Vagina (tissue), 2 donors: ENCODE measurements at regions not wholly inside any gene's neighbourhood (a gene's known extent, or its start where the extent isn't known, plus 50 kb on each side); places are given as distances from the start of the nearest gene placed in this dataset.

ENCODE experiments used
- POLR2AphosphoS5 ChIP-seq, 2 donors: sonication (generic); formaldehyde crosslinking; IDR thresholded peaks; one replicate each; pipeline ENCODE4 v1.9.0; 2017; ENCODE audit warnings: antibody characterized with exemption in 2 of 2, mild to moderate bottlenecking in 2 of 2, low read depth in 1 of 2; ENCODE audit not compliant: insufficient read depth in 1 of 2
- TF ChIP-seq, protein P1 (sequence below), 3 experiments: fragments of 450-650 bp in 2 of 3; fragments of 200-600 bp in 1 of 3; sonication (generic) in 1 of 3; IDR thresholded peaks; one replicate each; pipeline ENCODE4 v1.5.1; 2017 to 2019; ENCODE audit warnings: antibody characterized with exemption in 3 of 3, mild to moderate bottlenecking in 2 of 3, moderate library complexity in 2 of 3

DNA sequence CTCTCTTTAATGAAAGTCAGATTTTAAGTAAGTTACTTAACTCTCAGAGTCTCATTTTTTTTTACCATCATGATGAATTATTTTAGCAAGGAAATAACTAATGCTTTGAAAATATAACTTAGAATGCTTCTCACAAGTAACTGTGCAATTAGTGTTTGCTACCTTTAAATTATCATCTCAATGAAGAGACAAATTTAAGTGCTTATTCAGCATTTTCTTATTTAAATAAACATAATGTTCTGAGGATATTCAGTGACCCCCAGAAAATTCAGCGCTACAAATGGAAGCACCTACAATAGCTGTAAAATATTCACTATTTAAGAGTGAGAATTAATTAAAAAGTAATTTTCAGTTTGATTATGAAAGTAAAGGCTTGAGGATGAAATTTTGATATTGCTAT lies 527.2 kb downstream of the SLITRK1 start:
- TF ChIP-seq, protein P1, sequence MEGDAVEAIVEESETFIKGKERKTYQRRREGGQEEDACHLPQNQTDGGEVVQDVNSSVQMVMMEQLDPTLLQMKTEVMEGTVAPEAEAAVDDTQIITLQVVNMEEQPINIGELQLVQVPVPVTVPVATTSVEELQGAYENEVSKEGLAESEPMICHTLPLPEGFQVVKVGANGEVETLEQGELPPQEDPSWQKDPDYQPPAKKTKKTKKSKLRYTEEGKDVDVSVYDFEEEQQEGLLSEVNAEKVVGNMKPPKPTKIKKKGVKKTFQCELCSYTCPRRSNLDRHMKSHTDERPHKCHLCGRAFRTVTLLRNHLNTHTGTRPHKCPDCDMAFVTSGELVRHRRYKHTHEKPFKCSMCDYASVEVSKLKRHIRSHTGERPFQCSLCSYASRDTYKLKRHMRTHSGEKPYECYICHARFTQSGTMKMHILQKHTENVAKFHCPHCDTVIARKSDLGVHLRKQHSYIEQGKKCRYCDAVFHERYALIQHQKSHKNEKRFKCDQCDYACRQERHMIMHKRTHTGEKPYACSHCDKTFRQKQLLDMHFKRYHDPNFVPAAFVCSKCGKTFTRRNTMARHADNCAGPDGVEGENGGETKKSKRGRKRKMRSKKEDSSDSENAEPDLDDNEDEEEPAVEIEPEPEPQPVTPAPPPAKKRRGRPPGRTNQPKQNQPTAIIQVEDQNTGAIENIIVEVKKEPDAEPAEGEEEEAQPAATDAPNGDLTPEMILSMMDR (IDR thresholded peaks at IDR 0.05) = no peak
- no peak for TF ChIP-seq POLR2AphosphoS5 (IDR thresholded peaks at IDR 0.05; ENCODE audit: insufficient read depth in 1 of 2, low read depth in 1 of 2)
